ENCODE measurements at regions not wholly inside any gene's neighbourhood (a gene's known extent, or its start where the extent isn't known, plus 50 kb on each side); places are given as distances from the start of the nearest gene placed in this dataset.
"Not testable (repeated sequence)": the region's sequence is repeated elsewhere in the genome, so short reads cannot be mapped to it uniquely, and the experiment has no call there.

GRCh38 chrX:139475432-139475831 lies 55.1 kb upstream of the F9 start:
- peak; percentile 22 to 28 for DNase-seq

DNA sequence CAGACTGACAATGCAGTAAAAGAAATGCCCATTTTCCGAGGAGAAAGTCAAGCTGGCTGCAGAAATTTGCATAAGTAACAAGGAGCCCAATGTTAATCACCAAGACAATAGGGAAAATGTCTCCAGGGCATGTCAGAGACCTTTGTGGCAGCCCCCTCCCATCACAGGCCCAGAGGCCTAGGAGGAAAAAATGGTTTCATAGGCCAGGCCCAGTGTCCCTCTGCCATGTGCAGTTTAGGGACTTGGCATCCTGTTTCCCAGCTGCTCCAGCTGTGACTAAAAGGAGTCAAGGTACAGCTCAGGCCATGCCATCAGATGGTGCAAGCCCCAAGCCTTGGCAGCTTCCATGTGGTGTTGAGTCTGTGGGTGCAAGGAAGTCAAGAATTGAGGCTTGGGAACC lies 68.6 kb upstream of the F9 start:
- DNase-seq = not testable (repeated sequence)

DNA sequence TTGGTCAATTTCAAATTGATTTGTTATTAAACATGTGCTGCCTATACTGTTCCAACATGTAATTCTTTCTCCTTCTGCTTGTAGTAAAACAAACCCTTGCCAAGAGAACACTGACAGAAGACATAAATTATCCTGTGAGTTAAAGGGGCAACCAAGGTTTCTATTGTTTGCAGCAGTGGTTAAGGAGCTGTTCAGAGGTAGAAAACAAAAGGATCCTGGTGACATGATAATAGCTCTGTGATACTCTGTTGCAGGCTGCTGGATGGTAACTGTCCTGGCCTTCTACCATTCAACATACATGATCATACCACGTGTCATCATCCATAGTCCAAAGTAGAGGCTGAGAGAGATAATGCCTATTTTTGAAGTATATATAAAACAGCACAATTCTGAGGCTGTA lies 75.8 kb upstream of the F9 start:
- DNase-seq = no peak

DNA sequence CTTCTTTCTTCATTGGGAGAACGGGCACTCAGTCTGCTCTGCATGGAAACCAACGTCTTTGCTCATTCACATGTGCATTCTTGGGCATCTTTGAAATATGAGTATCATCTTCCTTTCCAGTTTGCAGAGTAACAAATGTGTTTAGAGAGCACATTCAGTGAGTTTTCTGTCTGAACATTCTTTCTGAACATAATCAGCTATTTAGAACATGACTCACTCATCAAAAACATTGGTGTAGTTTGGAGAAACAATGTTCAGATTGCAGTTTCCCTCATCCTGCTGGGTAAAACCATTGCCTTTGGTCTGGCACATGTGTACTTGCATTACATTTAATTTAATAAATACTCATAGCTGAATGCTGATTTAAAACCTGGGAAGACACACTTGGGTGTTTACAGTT lies 81.5 kb upstream of the F9 start:
- no peak for DNase-seq

- no peak for DNase-seq
Measured at GRCh38 chrX:139446832-139447231, 83.7 kb upstream of the F9 start.

DNA sequence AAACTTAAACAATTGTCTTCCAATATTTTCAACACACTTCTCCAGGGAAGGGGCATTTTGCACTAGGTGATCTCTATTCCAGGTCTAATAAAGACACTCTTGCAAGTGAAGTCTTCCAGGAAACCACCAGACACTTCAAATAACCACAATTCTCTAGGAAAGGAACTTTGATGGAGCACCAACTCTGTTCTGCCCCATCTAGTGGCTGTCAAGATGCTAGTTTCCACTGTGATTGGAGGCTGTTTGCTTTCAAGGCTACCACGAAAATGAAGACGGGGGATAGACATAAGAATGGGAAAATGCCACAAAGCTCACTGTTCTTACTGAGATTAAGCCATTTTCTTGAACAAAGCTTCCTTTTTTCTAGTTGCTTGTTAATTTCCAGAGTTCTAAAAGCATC lies 100.6 kb upstream of the F9 start:
- DNase-seq = peak in 1 of 2 experiments; percentile 0

- no peak for DNase-seq
Measured at GRCh38 chrX:139423186-139423585, 107.4 kb upstream of the F9 start.

DNA sequence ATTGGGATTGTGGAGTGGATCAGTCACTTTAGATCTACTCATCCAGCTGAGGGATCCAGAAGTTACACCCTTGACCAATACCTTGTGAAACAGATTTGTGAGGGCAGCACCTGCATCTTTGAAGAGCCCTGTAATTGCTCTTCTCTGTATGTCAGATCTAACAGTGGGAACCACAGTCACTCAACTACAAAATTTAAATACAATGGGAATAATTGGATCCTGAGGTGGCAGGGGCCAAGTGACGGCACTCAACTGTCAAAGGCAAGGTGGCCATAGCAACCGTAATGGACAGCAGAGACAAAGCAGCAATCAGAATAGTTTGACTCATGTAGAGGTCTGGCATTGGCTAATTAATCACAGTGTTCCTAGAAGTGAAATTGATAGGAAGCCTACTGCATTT lies 132.3 kb upstream of the F9 start:
- not testable (repeated sequence) for DNase-seq

DNA sequence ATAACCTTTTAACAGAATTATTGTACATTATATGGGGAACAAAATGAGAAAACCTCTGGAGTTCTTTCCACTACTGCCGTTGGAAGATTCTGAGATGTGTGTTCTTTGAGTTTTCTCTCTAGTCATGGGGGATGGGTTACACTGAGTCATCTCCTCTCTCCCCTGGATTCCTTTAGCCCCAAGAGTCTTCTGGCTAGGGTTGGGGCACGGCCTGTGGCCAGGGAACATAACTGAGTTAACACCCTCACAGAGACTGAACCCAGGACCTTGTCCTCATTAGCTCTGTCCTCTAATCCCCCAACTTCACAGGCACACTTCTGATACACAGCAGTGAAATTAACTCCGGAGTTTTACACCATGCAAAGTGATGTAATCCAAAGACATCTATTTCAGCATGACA lies 142.3 kb upstream of the F9 start:
- DNase-seq = no peak

GRCh38 chrX:139382529-139382928 lies 148.0 kb upstream of the F9 start:
- no peak for DNase-seq

- DNase-seq = not testable (repeated sequence)
Measured at GRCh38 chrX:139376547-139376946, 154.0 kb upstream of the F9 start.

DNA sequence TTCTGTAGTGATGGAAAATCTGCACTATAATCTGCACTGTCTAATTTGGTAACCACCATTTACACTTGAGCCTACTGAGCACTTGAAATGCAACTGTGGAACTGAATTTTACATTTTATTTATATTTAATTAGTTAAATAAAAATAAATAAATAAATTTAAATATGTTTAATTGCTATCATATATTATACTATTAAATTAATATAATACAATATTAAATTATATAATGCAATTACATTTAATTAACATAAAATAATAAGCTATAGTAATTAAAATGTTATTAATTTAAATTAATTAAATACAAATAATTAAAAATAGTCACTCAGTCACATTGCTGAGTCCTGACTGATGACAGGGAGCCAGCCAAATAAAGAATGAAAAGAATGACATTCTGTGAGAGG lies 170.2 kb upstream of the F9 start:
- no peak for DNase-seq

GRCh38 chrX:139342594-139342991 lies 187.9 kb upstream of the F9 start:
- DNase-seq = not testable (repeated sequence)

- not testable (repeated sequence) for DNase-seq
Measured at GRCh38 chrX:139341855-139342593, 188.5 kb upstream of the F9 start.

GRCh38 chrX:139332441-139332840 lies 198.1 kb upstream of the F9 start:
- DNase-seq = no peak

DNA sequence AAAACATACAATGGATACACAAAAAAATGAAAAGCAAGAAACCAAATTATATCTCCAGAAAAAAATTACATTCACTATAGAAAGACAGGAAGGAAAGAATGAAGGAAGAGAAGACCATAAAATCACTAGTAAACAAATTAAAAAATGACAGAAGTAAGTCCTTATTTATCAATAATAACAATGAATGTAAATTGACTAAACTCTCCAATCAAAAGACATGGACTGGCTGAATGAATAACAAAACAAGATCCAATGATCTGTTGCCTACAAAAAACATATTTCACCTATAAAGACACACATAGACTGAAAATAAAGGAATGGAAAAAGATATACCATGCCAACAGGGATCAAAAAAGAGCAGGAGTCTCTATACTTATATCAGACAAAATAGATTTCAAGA lies 203.2 kb upstream of the F9 start:
- no peak for DNase-seq

DNA sequence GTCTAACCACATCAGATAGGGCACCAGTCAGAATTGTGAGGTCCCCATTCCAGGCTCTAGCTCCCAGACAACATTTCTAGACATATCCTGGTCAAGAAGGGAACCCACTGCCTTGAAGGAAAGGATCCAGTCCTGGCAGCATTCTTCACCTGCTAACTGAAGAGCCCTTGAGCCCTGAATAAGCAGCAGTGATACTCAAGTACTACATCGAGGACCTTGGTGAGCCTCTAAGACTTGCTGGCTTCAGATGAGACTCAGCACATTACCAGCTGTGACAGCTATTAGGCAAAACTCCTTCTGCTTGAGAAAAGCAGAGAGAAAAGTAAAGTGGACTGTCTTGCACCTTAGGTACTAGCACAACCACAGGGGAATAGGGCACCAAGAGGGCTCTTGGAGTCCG lies 205.8 kb upstream of the F9 start:
- DNase-seq = no peak

- not testable (repeated sequence) for DNase-seq
Measured at GRCh38 chrX:139320661-139321354, 209.7 kb upstream of the F9 start.

- not testable (repeated sequence) for DNase-seq
Measured at GRCh38 chrX:139306675-139307074, 223.9 kb upstream of the F9 start.

DNA sequence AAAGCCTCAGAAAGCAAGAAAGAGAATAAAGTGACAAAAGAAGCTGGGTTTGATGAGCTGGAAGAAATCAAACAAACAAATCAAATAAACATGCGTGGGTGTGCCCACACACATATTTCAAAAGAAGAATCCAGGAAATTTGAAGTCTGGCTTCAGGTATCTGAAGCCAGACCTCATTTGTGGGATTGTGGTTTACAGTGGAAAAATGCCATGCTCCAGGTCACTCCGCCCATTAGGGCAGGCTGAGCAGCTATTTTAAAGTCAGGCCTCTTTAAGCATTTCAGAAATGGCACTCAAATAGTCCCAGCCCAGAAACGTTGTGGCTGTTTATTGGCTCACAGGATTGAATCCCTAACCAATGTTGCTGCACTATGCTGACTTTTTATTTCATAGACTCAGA lies 226.1 kb upstream of the F9 start:
- no peak for DNase-seq

DNA sequence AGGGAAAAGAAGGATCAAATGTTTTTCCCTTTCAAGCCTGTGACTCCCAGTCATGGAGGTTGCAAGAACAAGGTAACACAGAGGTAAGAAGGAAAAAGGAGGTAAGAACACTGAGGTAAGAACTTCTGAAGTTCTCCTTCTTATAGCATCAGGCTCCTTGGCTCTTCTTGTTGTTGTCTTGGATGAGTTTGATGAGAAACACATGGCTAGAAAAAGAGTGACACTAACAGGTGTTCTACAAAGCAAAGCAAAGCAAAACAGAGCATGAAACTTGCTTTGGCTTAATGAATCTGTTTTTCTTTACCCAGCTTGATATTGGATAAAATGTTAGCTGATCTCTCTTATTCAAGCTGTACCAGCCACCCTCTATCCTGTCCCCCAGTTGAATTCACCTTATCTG lies 231.2 kb upstream of the F9 start:
- DNase-seq = no peak

GRCh38 chrX:139298437-139298836 lies 232.1 kb upstream of the F9 start:
- no peak for DNase-seq

DNA sequence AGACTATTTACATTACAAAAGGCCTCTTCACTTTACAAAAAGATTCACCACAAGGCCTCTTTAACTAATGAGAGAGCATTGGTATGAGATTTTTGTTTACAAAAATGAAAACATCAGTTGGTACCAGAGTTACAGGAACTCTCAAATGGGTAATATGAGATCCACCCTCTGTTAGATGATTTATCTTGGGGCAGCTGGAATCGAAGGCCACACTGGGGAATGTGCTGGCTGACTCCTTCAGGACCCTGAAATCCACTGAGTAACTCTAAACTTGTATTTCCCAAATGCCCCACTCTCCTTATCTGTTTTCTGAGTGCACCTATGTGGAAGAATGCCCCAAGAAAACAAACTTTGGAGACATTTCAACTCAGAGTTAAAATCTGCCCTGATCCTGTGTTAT lies 232.9 kb upstream of the F9 start:
- DNase-seq = no peak

GRCh38 chrX:139293991-139294390 lies 236.5 kb upstream of the F9 start:
- DNase-seq = no peak

- no peak for DNase-seq
Measured at GRCh38 chrX:139290310-139290709, 240.2 kb upstream of the F9 start.

Data from Kasumi-1 (cell line).